ENCODE measurements at regions not wholly inside any gene's neighbourhood (a gene's known extent, or its start where the extent isn't known, plus 50 kb on each side); places are given as distances from the start of the nearest gene placed in this dataset.

- no peak for TF ChIP-seq CTCF (IDR thresholded peaks at IDR 0.05)
- no peak for TF ChIP-seq POLR2A (IDR thresholded peaks at IDR 0.05)
These were observed 133.1 kb downstream of the ARL4C start for GRCh38 chr2:234363647-234364294.

Data from thyroid gland (tissue), 4 donors.